Skeletal muscle cell (primary cell): ENCODE measurements at regions not wholly inside any gene's neighbourhood (a gene's known extent, or its start where the extent isn't known, plus 50 kb on each side); places are given as distances from the start of the nearest gene placed in this dataset.
"Not testable (repeated sequence)": the region's sequence is repeated elsewhere in the genome, so short reads cannot be mapped to it uniquely, and the experiment has no call there.

ENCODE experiments used
- DNase-seq: peaks from one replicate; pipeline ENCODE4 v3.0.0-alpha.2; 2010; ENCODE audit warnings: low read depth
- H3K4me3 ChIP-seq: 2 replicates; pipeline ENCODE4 v1.5.1; 2011; ENCODE audit warnings: low read depth, mild to moderate bottlenecking, control low read depth, low read length, moderate library complexity

DNA sequence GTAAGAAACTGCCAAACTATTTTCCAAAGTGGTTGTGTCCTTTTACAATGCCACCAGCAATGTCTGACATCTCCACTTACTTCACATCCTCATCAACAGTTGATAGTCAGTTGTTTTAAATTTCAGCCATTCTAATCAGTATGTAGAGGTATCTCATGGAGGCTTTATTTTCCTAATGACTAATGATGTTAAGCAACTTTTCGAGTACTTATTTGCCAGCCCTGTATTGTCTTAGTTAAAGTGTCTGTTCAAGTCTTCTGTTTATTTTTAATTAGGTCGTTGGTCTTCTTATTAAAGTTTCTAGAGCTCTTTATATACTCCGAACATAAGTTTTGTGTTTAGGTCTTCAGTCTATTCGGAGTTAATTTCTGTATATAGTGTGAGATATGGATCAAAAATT is 54.9 kb upstream of the NBPF12 start:
- not testable (repeated sequence) for H3K4me3 ChIP-seq, DNase-seq

DNA sequence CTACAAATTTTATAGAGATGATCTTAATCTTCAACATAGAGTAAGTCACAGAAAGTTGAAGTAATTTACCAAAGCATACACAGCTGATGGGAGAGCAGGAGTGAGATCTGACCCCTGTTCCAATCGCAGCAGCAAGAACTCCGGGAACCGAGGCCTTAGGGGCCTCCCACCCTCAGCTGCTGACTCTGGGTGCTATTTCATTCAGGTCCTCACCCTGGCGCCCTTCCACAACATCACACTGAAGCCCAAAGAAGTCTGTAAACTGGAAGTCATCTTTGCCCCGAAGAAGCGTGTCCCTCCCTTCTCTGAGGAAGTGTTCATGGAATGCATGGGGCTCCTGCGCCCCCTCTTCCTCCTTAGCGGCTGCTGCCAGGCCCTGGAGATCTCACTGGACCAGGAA is 57.0 kb upstream of the NBPF12 start:
- not testable (repeated sequence) for DNase-seq, H3K4me3 ChIP-seq

DNA sequence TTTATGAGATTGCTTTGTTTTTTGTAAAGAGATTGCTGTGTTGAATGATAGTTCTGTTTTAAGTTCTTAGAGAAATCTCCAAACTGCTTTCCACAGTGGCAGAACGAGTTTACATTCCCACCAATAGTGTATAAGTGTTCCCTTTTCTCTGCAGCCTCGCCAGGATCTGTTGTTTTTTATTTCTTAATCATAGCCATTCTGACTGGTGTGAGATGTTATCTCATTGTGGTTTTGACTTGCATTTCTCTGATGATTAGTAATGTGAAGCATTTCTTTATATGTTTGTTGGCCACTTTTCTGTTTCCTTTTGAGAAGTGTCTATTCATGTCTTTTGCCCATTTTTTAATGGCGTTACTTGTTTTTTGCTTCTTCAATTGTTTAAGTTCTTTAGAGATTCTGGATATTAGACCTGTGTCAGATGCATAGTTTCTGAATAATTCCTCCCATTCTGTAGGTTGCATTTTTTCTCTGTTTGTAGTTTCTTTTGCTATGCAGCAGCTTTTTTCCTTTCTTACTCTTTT is 74.3 kb upstream of the NBPF12 start:
- not testable (repeated sequence) for DNase-seq, H3K4me3 ChIP-seq

DNA sequence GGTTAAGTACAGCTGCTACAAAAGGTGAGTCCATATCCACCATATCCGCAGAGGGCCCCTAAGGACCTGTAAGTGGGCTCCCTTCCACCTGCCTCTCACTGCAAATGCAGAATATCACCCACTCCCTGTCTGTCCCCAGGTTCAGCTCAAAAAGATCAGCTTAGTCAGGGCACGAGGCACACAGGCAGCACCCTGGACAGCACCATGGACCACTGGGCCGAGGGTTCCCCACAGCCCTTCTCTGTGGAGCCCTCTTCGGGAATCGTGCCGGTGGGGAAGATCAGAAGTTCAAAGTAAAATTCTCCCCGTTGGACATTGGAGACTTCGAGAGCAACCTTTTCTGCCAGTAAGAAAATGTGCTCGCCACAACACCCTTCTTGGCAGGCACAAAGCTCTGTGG is 85.0 kb upstream of the NBPF12 start:
- DNase-seq, H3K4me3 ChIP-seq: not testable (repeated sequence)

DNA sequence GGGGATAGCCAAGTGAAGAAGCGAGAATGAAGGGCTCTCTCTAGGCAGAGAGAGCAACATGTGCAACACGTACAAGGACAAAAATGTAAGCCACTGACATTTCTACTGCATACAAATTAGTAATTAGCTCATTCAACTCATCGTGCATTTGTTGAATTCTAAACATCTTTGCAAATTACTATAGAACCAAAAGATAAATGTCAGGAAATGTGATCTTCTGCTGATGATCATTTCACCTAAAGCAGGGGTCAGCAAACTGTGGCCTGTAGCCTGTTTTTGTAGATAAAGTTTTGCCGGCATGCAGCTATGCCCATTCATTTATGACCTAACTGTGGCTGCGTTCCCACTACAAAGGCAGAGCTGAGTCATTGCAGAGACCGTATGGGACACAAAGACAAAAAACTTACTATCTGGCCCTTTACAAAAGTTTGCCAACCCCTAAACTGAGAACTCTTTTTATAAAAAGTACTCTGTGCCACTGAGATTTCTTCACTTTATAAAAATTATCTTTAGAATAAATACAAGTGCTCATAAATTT is 87.7 kb upstream of the NBPF12 start:
- H3K4me3 ChIP-seq, DNase-seq: not testable (repeated sequence)

DNA sequence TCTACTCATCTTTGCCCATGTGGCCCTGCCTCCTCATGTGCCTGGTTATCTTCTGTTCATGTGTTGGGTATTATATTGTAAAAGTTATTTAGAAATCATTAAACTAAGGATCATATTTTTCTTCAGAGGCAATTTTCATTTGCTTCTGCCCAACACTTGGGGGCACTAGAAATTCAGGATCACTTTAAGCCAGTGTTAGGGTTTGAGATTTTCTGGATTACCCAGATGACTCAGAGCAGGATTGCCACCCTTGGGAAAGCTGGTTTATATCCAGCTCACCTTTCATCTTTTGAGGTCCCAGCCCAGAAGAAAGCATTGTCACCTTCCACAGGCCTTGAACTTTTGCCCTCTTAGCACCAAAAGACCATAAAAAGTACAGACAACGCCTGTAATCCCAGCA is 99.4 kb upstream of the NBPF12 start:
- not testable (repeated sequence) for DNase-seq

DNA sequence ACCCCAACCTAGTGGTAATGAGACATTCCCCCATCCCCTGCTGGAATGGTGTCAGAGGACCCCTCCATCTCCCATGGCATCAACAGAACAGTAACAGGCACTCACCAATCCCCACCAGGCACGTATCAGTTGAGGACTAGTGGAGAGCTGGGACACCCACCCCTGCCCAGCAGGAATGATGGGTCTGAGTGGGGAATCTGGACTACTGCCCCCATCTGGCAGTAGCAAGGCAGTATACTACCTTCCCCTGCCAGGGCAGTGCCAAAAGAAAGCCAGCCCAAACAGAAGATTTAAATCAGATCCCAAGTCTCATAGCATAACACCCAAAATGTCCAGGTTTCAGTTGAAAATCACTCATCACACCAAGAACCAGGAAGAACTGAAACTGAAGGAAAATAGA is 111.2 kb upstream of the NBPF12 start:
- not testable (repeated sequence) for DNase-seq, H3K4me3 ChIP-seq

More for the DNA sequence above, 99.4 kb upstream of the NBPF12 start:
- not testable (repeated sequence) for H3K4me3 ChIP-seq

DNA sequence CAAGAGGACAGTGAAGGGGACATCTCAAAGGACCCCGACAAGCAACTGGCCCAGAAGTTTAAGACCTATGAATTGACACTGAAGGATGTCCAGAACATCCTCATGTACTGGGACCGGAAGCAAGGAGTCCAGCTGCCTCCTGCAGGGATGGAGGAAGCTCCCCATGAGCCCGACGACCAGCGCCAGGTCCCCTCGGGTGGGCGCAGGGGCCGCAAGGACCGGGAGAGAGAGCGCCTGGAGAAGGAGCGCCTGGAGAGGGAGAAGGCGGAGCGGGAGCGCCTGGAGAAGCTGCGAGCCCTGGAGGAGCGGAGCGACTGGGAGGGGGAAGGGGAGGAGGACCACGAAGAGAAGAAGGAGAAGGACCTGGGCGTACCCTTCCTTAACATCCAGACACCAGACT is 143.9 kb upstream of the NBPF12 start:
- not testable (repeated sequence) for DNase-seq, H3K4me3 ChIP-seq

DNA sequence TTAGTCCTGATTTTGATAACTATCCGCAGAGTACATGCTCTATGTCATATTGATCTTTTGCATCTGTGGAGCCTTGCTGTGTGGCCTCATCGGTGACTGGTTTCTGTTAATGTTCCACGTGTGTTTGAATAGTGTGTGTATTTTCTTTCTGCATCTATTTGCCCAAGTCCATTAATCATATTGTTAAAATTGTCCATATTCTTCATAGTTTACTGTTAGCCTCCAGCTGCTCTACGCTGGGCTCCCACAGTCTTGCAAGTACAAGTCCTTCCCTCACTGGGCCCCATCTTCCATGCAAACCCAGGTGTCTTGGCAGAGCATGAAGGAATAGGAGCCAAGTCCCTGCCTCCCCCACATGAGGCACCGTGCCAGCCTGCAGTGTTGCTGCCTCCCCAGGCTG is 145.4 kb upstream of the NBPF12 start:
- H3K4me3 ChIP-seq, DNase-seq: not testable (repeated sequence)

DNA sequence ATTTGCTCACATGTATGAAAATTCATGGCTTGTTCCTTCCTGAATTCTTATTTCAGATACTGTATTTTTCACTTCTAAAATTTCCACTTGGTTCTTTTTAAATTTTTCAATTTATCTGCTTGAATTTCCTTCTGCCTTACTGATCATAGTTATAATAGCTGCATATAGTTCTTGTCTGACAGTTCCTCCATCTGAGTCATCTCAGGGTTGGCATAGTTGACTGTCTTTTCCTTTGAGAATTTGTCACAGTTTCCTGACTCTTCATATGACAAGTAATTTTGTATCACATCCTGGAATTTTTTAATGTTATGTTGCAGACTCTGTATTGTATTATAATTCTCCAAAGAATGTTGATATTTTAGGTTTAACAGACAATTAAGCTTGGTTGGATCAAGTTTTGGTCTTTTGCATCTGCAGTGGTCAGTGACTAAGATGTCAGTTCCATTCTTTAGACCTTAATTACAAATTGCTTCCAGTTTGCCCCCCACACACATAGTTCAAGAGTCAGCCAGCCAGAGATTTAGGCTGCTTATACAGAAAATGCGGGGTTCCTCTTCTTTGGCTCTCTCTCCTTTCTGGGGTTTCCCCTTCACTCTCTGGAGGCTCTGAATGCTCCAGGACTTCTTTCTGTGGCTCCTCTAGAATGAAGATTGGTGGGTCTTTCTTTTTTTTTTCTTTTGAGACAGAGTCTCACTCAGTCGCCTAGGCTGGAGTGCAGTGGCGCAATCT is 153.7 kb upstream of the NBPF12 start:
- DNase-seq, H3K4me3 ChIP-seq: not testable (repeated sequence)

DNA sequence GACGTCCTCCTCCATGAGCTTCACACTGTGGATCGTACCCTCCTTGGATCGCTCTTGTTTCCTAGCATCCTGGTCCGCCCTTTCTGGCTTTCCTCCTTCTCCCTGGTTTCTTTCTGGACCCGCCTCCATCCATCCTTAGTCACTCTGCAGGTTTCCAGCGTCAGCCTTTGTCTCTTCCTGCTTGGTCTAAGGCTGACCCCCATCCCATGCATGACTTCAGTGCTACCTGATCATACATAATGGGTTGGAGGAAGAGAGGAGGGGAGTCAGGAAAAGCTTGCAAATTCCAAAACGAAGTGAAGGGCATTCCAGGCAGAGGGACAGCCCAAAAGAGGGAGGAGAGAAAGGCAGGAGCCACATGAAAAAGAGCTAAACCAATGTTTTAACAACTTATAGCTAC is 156.9 kb upstream of the NBPF12 start:
- H3K4me3 ChIP-seq, DNase-seq: not testable (repeated sequence)

DNA sequence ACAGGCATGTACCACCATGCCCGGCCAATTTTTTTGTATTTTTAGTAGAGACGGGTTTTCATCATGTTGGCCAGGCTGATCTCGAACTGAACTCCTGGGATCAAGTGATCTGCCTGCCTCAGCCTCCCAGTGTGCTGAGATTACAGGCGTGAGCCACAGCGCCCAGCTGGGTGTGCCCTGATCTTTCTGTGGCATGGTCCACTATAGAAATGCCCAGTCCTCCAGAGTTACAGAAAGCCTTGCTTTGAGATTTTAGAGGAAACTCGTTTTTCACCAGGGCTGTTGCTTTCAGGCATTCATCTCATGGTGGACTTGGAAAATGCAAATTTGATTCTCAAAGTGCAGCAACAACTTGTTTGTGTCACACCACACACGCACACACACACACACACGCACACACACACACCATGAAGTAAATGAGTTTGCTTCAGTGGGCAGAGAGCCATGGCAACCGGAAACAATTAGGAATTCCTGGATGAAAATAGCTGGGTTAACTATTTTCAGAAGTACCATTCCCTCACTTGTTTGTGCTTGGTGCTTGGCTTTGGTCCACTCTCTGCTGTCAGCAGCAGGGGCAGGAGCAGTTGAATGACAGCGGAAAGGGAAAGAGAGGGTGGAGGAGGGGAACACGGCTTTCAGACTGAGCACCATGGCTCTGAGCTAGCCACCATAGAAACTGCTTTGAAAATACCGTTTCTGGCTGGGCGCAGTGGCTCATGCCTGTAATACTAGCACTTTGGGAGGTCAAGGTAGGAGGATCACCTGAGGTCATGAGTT is 160.1 kb upstream of the NBPF12 start:
- H3K4me3 ChIP-seq, DNase-seq: not testable (repeated sequence)

DNA sequence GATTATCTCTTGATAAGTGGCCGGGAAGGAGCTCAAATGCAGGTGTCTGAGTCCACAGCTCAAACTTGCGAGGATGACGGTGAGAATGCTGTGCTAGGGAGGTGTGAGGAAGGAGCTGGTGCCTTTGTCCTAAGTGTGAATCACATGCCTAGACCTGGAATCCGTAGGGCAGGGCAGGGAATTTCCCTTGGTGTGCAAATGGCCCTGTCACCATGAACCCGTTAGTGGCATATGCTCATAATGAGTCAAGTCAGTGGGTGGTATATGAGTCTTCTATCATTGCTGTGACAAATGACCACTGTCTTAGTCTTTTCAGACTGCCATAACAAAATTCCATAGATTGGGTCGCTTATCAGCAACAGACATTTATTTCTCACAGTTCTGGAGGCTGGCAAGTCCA is 163.1 kb upstream of the NBPF12 start:
- not testable (repeated sequence) for DNase-seq, H3K4me3 ChIP-seq

DNA sequence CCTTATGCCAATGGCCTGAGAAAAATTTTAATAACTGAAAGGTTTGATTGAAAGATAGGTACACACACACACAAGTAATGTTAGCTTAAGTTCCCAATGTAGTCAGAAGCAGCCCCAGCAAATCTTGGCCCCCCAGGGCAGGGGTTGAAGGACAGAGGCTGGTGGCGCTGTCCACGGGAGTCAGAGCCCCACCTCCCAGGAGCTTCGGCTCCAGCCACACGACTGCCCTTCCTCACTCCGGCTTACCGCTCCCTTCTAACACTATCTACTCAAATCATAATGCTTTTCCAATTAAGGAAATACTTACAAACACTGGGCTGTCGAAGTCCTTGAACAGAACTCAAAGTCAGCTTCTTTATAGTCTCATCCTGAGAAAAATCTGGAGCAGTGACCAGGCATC is 163.9 kb upstream of the NBPF12 start:
- not testable (repeated sequence) for H3K4me3 ChIP-seq, DNase-seq

DNA sequence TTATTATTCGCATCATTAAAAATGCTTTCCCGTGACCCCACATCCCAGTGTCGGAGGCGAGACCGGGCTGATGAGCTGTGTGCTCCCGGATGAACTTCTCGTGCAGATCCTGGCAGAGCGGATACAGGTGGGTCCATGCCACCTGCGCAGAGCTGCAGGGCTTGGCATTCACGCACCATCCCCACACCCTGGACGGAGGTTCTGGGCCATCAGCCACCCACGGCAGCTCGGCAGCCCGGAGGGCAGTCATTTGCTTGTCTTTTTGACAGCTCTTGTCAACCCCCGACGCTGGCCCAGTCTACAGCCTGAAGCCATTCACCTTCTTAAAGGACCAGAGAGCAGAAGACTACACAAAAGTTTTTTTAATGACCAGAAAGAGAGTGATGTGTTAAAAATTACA is 166.7 kb upstream of the NBPF12 start:
- not testable (repeated sequence) for DNase-seq, H3K4me3 ChIP-seq

DNA sequence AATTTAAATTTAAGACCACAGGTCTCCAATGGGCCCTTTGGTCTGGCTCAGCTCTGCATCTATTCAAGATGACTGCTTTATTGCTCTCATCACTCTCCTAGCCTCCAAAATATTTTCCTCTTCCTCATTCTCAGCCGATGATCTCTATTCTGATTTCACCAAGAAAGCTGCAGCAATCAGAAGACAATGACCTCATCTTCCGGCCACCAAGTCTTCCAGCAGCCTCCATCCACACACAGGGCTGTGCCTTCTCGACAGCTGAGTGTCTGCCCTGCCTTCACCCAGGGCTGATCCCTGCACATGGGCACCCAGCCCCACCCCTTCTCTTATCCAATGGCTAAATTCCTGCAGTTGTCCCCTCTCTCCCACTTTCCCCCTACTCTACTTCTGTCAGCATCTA is 167.1 kb upstream of the NBPF12 start:
- H3K4me3 ChIP-seq, DNase-seq: not testable (repeated sequence)

DNA sequence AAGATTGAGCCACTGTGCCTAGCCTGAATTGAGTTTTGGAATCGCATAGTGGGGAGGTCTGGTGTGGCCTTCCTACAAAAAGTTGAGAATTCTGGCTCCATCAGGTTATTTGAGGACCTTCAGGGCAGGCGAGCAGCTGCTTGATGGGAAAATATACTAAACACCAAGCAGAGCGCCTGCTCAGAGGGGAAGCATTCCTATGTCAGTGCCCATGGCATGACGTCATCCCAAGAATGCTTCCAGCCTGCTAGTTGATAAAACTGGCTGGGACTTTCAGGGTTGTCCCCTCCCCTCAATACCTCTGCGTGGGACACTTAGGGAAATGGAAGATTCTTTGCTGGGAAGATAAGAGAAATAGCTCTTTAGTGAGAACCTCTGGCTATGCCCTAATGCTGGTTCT is 174.9 kb upstream of the NBPF12 start:
- H3K4me3 ChIP-seq, DNase-seq: not testable (repeated sequence)

DNA sequence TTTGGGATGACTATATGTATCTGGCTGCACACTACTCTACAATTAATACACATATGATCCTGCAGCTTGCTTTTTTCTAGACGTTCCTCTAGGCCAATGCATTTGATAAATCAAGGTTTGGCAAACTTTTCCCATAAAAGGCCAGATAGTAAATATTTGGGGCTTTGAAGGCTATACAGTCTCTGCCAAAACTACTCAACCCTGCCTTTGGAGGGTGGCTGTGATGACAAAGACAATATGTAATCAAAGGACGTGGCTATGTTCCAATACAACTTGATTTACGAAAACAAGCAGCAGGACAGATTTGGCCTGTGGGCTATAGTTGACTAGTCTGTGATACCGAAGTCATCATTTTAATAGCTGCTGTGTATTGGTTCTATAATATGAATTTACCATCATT is 181.3 kb upstream of the NBPF12 start:
- not testable (repeated sequence) for H3K4me3 ChIP-seq, DNase-seq

DNA sequence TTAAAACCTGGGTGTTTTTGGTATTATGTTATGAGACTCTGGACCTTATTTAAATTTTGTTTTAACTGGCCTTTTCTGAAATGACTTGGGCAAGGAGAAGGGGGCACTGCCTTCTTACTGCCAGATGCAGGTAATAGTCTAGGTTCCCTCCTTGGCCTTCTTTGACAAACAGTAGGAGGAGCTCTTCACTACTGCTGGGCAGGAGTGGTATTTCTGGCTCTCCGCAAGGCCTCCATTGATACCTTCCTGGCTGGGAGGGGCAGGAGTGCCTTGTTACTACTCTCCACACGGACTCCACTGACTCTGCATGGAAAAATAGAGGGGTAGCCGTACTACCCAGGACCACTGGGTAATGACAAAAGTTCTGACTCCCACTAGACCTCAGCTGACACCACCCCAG is 189.4 kb upstream of the NBPF12 start:
- not testable (repeated sequence) for DNase-seq, H3K4me3 ChIP-seq

DNA sequence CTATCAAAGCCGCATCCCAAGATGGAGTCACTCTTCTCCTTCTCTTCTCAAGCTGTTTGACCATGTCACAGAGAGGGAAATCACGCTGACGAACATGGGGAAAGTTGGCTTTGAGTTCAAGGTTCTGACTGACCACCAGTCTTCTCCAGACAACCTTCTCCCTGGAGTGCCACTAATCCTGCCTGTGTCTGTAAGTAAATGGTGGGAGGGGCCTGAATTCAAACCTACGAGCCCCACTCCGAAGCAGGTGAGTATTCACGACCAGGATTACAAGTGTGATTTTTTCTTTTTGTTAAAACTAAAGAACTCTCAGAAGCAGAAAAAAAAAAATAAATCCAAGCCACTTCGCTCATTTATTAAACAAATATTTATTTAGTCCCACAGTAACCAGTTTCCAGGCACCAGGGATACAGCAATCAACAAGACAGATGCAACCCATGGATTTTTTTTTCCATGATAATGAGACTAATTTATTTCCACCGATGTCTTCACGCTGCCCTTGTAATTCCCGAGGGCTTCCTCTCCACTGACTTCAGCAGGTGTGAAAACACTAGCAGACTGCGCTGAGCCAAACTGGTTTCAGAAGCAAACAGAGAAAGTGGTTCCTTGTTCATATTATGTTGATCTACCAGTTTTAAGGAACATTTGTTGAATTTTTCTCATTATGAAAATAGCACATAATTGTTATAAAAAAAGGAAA is 206.0 kb upstream of the NBPF12 start:
- H3K4me3 ChIP-seq, DNase-seq: not testable (repeated sequence)
